Stomach (tissue), 8 donors: ENCODE measurements at regions not wholly inside any gene's neighbourhood (a gene's known extent, or its start where the extent isn't known, plus 50 kb on each side); places are given as distances from the start of the nearest gene placed in this dataset.

Experiments used
- DNase-seq, 2 donors: peaks; one replicate each; pipeline versions ENCODE4 v3.0.0 to v3.0.0-alpha.2; 2013 to 2019
- H3K27ac ChIP-seq, 5 donors: fragments of 200-600 bp in 4 of 5; sonication (generic) in 4 of 5; one replicate each; pipeline ENCODE4 v1.5.1; 2013 to 2019; ENCODE audit warnings: mild to moderate bottlenecking in 1 of 5, moderate library complexity in 1 of 5
- H3K27me3 ChIP-seq, 3 donors: fragments of 200-600 bp; sonication (generic); one replicate each; pipeline ENCODE4 v1.5.1; 2017 to 2019; ENCODE audit warnings: mixed run types in 1 of 3
- H3K36me3 ChIP-seq, 4 donors: fragments of 200-600 bp; sonication (generic); 1 replicate in 3 of 4; 2 replicates in 1 of 4; pipeline ENCODE4 v1.5.1; 2016 to 2019
- H3K4me1 ChIP-seq, 4 donors: fragments of 200-600 bp; sonication (generic); one replicate each; pipeline ENCODE4 v1.5.1; 2016 to 2019
- H3K4me3 ChIP-seq, 4 donors: fragments of 200-600 bp; sonication (generic) in 3 of 4; one replicate each; pipeline ENCODE4 v1.5.1; 2016 to 2019; ENCODE audit warnings: mild to moderate bottlenecking in 1 of 4
- H3K9me3 ChIP-seq, 4 donors: fragments of 200-600 bp; sonication (generic); one replicate each; pipeline ENCODE4 v1.5.1; 2016 to 2019
- CTCF ChIP-seq, 7 experiments: fragments of 450-650 bp in 4 of 7; fragments of 200-600 bp in 3 of 7; sonication (generic) in 3 of 7; IDR thresholded peaks; one replicate each; pipeline ENCODE4 v1.5.1; 2016 to 2019; ENCODE audit warnings: antibody characterized with exemption in 7 of 7, control low read depth in 2 of 7, mild to moderate bottlenecking in 1 of 7
- EP300 ChIP-seq: sonication (generic); formaldehyde crosslinking; IDR thresholded peaks from one replicate; pipeline ENCODE4 v1.6.1; 2017; ENCODE audit warnings: antibody characterized with exemption
- POLR2A ChIP-seq, 4 donors: fragments of 450-650 bp; IDR thresholded peaks; one replicate each; pipeline ENCODE4 v1.6.1; 2016; ENCODE audit warnings: antibody characterized with exemption in 4 of 4, control low read depth in 2 of 4, mild to moderate bottlenecking in 1 of 4, moderate library complexity in 1 of 4
- POLR2AphosphoS5 ChIP-seq, 3 donors: sonication (generic); formaldehyde crosslinking; IDR thresholded peaks; one replicate each; pipeline ENCODE4 v1.6.1; 2016; ENCODE audit warnings: antibody characterized with exemption in 3 of 3
- WGBS, 5 donors: extraction: QIAGEN DNeasy Blood & Tissue Kit in 3 of 5; methylation state at CpG; one replicate each; pipeline versions ENCODE4 v1.1.5 to v1.1.7; 2013 to 2018; 5-methylcytosine and 5-hydroxymethylcytosine counted together
- intact Hi-C: fragments of 100-400 bp; cut with DNase I; formaldehyde crosslinking; loops from one replicate; pipeline ENCODE4 v1.15.1; 2023; ENCODE audit warnings: low total_unique reads
- donor health status: healthy with polysubstance abuse.
- donor health status: Bipolar disorder and iron deficiency.
- donor health status: healthy.

- TF ChIP-seq EP300 (no peak), CTCF (IDR thresholded peaks at IDR 0.05) (no peak), POLR2A (IDR thresholded peaks at IDR 0.05) (no peak), POLR2AphosphoS5 (IDR thresholded peaks at IDR 0.05) (no peak)
- no peak overlapping the region for H3K27ac ChIP-seq
- H3K9me3 ChIP-seq: no peaks in the 10 kb centered on the region
- H3K4me3 ChIP-seq: no peak overlapping the region
- H3K36me3 ChIP-seq: no peaks in the 10 kb centered on the region
- no peaks in the 10 kb centered on the region for H3K4me1 ChIP-seq
- H3K27me3 ChIP-seq: no peaks in the 10 kb centered on the region
- no peak for DNase-seq
- WGBS, 5 donors: 71 to 79% (median 77%) methylated on average over 1 of the region's 1 CpG
- intact Hi-C loops: no loop called here
Observed at GRCh38 chr3:170734735-170735065, 135.3 kb downstream of the RPL22L1 start.

GRCh38 chr3:170734043-170734734 is 135.8 kb downstream of the RPL22L1 start:
- Histone ChIP-seq H3K4me3 (no peak overlapping the region), H3K36me3 (no peaks in the 10 kb centered on the region), H3K4me1 (no peaks in the 10 kb centered on the region), H3K9me3 (no peaks in the 10 kb centered on the region), H3K27me3 (no peaks in the 10 kb centered on the region), H3K27ac (no peak overlapping the region)
- WGBS, 5 donors: 43 to 70% (median 60%) methylated on average over 7 of the region's 7 CpGs
- DNase-seq: no peak
- intact Hi-C loops: no loop called here
- TF ChIP-seq POLR2AphosphoS5 (IDR thresholded peaks at IDR 0.05) (no peak), CTCF (IDR thresholded peaks at IDR 0.05) (no peak), POLR2A (IDR thresholded peaks at IDR 0.05) (no peak), EP300 (no peak)

GRCh38 chr3:170732660-170733245 is 137.2 kb downstream of the RPL22L1 start:
- Histone ChIP-seq H3K4me3 (no peak overlapping the region), H3K27ac (no peak overlapping the region), H3K27me3 (no peaks in the 10 kb centered on the region), H3K4me1 (no peaks in the 10 kb centered on the region), H3K36me3 (no peaks in the 10 kb centered on the region), H3K9me3 (no peaks in the 10 kb centered on the region)
- no peak for DNase-seq
- TF ChIP-seq EP300 (no peak), POLR2AphosphoS5 (IDR thresholded peaks at IDR 0.05) (no peak), POLR2A (IDR thresholded peaks at IDR 0.05) (no peak), CTCF (IDR thresholded peaks at IDR 0.05) (no peak)
- intact Hi-C loops: no loop called here

GRCh38 chr3:170731281-170731680 is 138.7 kb downstream of the RPL22L1 start:
- H3K27me3 ChIP-seq: no peaks in the 10 kb centered on the region
- H3K9me3 ChIP-seq: no peaks in the 10 kb centered on the region
- TF ChIP-seq POLR2A (IDR thresholded peaks at IDR 0.05) (no peak), POLR2AphosphoS5 (IDR thresholded peaks at IDR 0.05) (no peak), EP300 (no peak), CTCF (IDR thresholded peaks at IDR 0.05) (no peak)
- H3K36me3 ChIP-seq: no peaks in the 10 kb centered on the region
- no peak overlapping the region for H3K27ac ChIP-seq
- intact Hi-C loops: no loop called here
- DNase-seq: no peak
- H3K4me3 ChIP-seq: no peak overlapping the region
- no peaks in the 10 kb centered on the region for H3K4me1 ChIP-seq
